Endothelial cell of umbilical vein (primary cell): ENCODE measurements at regions not wholly inside any gene's neighbourhood (a gene's known extent, or its start where the extent isn't known, plus 50 kb on each side); places are given as distances from the start of the nearest gene placed in this dataset.

Source experiments
- EZH2 ChIP-seq: IDR thresholded peaks from 2 replicates; pipeline ENCODE4 v1.6.1; 2012; ENCODE audit warnings: borderline replicate concordance, low read depth, mild to moderate bottlenecking, moderate library complexity, low read length, inconsistent platforms; ENCODE audit not compliant: severe bottlenecking
- FOS ChIP-seq: IDR thresholded peaks from 2 replicates; pipeline ENCODE4 v1.6.1; 2011; ENCODE audit warnings: mild to moderate bottlenecking, low read length, moderate library complexity, borderline replicate concordance; ENCODE audit not compliant: insufficient read depth
- GATA2 ChIP-seq: IDR thresholded peaks from 2 replicates; pipeline ENCODE4 v1.7.0; 2011; ENCODE audit warnings: low read depth, mild to moderate bottlenecking, moderate library complexity, mixed read lengths, low read length; ENCODE audit not compliant: insufficient read length, insufficient read depth
- JUN ChIP-seq: IDR thresholded peaks from 2 replicates; pipeline ENCODE4 v1.6.1; 2011; ENCODE audit warnings: borderline replicate concordance, low read depth; ENCODE audit not compliant: insufficient read length, insufficient read depth
- MAX ChIP-seq: IDR thresholded peaks from 2 replicates; pipeline ENCODE4 v1.6.1; 2011; ENCODE audit not compliant: insufficient read depth, insufficient read length
- MYC ChIP-seq: IDR thresholded peaks from one replicate; pipeline ENCODE4 v1.6.1; 2011; ENCODE audit warnings: mild to moderate bottlenecking, low read depth, low read length
- POLR2A ChIP-seq: IDR thresholded peaks from 2 replicates; pipeline ENCODE4 v1.6.1; 2012; ENCODE audit warnings: low read depth, mild to moderate bottlenecking, control low read depth, low read length
- POLR2AphosphoS5 ChIP-seq: IDR thresholded peaks from 2 replicates; pipeline ENCODE4 v1.6.1; 2012; ENCODE audit warnings: low read depth, mild to moderate bottlenecking, control low read depth, low read length, moderate library complexity; ENCODE audit not compliant: insufficient read depth
- TF ChIP-seq, protein P1 (sequence below), 2 donors: IDR thresholded peaks; 1 replicate in 1 of 2; 2 replicates in 1 of 2; pipeline ENCODE4 v1.5.1; 2011; ENCODE audit warnings: low read length in 2 of 2, mild to moderate bottlenecking in 2 of 2, moderate library complexity in 2 of 2, control low read depth in 1 of 2, inconsistent platforms in 1 of 2, low read depth in 1 of 2; ENCODE audit not compliant: insufficient read depth in 1 of 2; ENCODE audit errors: extremely low read depth in 1 of 2

GRCh38 chrX:35499071-35499862 is 298.9 kb upstream of the MAGEB16 start:
- TF ChIP-seq, protein P1, sequence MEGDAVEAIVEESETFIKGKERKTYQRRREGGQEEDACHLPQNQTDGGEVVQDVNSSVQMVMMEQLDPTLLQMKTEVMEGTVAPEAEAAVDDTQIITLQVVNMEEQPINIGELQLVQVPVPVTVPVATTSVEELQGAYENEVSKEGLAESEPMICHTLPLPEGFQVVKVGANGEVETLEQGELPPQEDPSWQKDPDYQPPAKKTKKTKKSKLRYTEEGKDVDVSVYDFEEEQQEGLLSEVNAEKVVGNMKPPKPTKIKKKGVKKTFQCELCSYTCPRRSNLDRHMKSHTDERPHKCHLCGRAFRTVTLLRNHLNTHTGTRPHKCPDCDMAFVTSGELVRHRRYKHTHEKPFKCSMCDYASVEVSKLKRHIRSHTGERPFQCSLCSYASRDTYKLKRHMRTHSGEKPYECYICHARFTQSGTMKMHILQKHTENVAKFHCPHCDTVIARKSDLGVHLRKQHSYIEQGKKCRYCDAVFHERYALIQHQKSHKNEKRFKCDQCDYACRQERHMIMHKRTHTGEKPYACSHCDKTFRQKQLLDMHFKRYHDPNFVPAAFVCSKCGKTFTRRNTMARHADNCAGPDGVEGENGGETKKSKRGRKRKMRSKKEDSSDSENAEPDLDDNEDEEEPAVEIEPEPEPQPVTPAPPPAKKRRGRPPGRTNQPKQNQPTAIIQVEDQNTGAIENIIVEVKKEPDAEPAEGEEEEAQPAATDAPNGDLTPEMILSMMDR (IDR thresholded peaks at IDR 0.05; ENCODE audit: extremely low read depth in 1 of 2, insufficient read depth in 1 of 2, low read depth in 1 of 2, low read length in 2 of 2): no peak
- no peak for TF ChIP-seq EZH2
- TF ChIP-seq POLR2A: no peak
- no peak for TF ChIP-seq POLR2AphosphoS5
- no peak for TF ChIP-seq MAX
- no peak for TF ChIP-seq MYC
- no peak for TF ChIP-seq FOS
- no peak for TF ChIP-seq GATA2
- no peak for TF ChIP-seq JUN
